NCI-H146 treated with DMSO at 0.1 percent for 48 hours (cell line): ENCODE measurements at regions not wholly inside any gene's neighbourhood (a gene's known extent, or its start where the extent isn't known, plus 50 kb on each side); places are given as distances from the start of the nearest gene placed in this dataset.
"Not testable (repeated sequence)": the region's sequence is repeated elsewhere in the genome, so short reads cannot be mapped to it uniquely, and the experiment has no call there.

ENCODE experiments used
- DNase-seq: peaks from one replicate; lab custom pipeline; 2025; ENCODE audit not compliant: unreplicated experiment; lab: John Stamatoyannopoulos, UW

- DNase-seq: no peak
These were observed 512.8 kb downstream of the UQCRFS1 start for GRCh38 chr19:28700176-28700575.

GRCh38 chr19:28697308-28697707 lies 515.6 kb downstream of the UQCRFS1 start:
- DNase-seq: no peak

- no peak for DNase-seq
These were observed 518.1 kb downstream of the UQCRFS1 start for GRCh38 chr19:28694812-28695211.

- no peak for DNase-seq
These were observed 521.3 kb downstream of the UQCRFS1 start for GRCh38 chr19:28691683-28692082.

- DNase-seq: not testable (repeated sequence)
These were observed 523.5 kb downstream of the UQCRFS1 start for GRCh38 chr19:28689464-28689863.

GRCh38 chr19:28687296-28687695 lies 525.7 kb downstream of the UQCRFS1 start:
- DNase-seq: no peak

- no peak for DNase-seq
These were observed 526.2 kb downstream of the UQCRFS1 start for GRCh38 chr19:28686756-28687155.

- DNase-seq: no peak
These were observed 527.1 kb downstream of the UQCRFS1 start for GRCh38 chr19:28685802-28686201.

GRCh38 chr19:28685077-28685476 lies 527.9 kb downstream of the UQCRFS1 start:
- not testable (repeated sequence) for DNase-seq

GRCh38 chr19:28680111-28680510 lies 532.8 kb downstream of the UQCRFS1 start:
- no peak for DNase-seq

- DNase-seq: no peak
These were observed 542.1 kb downstream of the UQCRFS1 start for GRCh38 chr19:28670836-28671235.

GRCh38 chr19:28669804-28670203 lies 543.1 kb downstream of the UQCRFS1 start:
- no peak for DNase-seq

GRCh38 chr19:28667348-28667977 lies 545.5 kb downstream of the UQCRFS1 start:
- no peak for DNase-seq

- DNase-seq: no peak
These were observed 547.2 kb downstream of the UQCRFS1 start for GRCh38 chr19:28665748-28666147.

- no peak for DNase-seq
These were observed 556.3 kb downstream of the UQCRFS1 start for GRCh38 chr19:28656644-28657043.

GRCh38 chr19:28655054-28655453 lies 557.9 kb downstream of the UQCRFS1 start:
- no peak for DNase-seq

- DNase-seq: no peak
These were observed 560.2 kb downstream of the UQCRFS1 start for GRCh38 chr19:28652765-28653164.

GRCh38 chr19:28646629-28647028 lies 566.3 kb downstream of the UQCRFS1 start:
- no peak for DNase-seq

GRCh38 chr19:28644169-28644775 lies 568.7 kb downstream of the UQCRFS1 start:
- no peak for DNase-seq

- DNase-seq: no peak
These were observed 569.9 kb downstream of the UQCRFS1 start for GRCh38 chr19:28642787-28643683.

GRCh38 chr19:28641395-28641794 lies 571.6 kb downstream of the UQCRFS1 start:
- no peak for DNase-seq

- no peak for DNase-seq
These were observed 572.4 kb downstream of the UQCRFS1 start for GRCh38 chr19:28640506-28640905.
